Adipocyte (in vitro differentiated cells): ENCODE measurements at regions not wholly inside any gene's neighbourhood (a gene's known extent, or its start where the extent isn't known, plus 50 kb on each side); places are given as distances from the start of the nearest gene placed in this dataset.
A peak's percentile ranks its signal among the peaks of the same experiment; 100 is the strongest.

ENCODE experiments used
- DNase-seq: peaks from one replicate; pipeline ENCODE4 v3.0.0-alpha.2; 2015; ENCODE audit warnings: low read depth
- H3K27me3 ChIP-seq: replicated peaks from 2 replicates; pipeline ENCODE4 v1.7.0; 2013; ENCODE audit warnings: mild to moderate bottlenecking, low read length, moderate library complexity; ENCODE audit not compliant: control insufficient read depth, insufficient read depth
- H3K36me3 ChIP-seq: 2 replicates; pipeline ENCODE4 v1.7.0; 2013; ENCODE audit warnings: low read length, mild to moderate bottlenecking, moderate library complexity; ENCODE audit not compliant: control insufficient read depth, insufficient read depth, severe bottlenecking
- H3K4me1 ChIP-seq: 2 replicates; pipeline ENCODE4 v1.7.0; 2013; ENCODE audit warnings: mild to moderate bottlenecking, low read length, moderate library complexity; ENCODE audit not compliant: control insufficient read depth, insufficient read depth
- H3K4me3 ChIP-seq: 2 replicates; pipeline ENCODE4 v1.7.0; 2013; ENCODE audit warnings: mild to moderate bottlenecking, low read length, moderate library complexity
- H3K9ac ChIP-seq: 2 replicates; pipeline ENCODE4 v1.7.0; 2013; ENCODE audit warnings: mild to moderate bottlenecking, low read length, moderate library complexity
- H3K9me3 ChIP-seq: 2 replicates; pipeline ENCODE4 v1.7.0; 2013; ENCODE audit warnings: mild to moderate bottlenecking, low read length, moderate library complexity; ENCODE audit not compliant: control insufficient read depth

GRCh38 chr12:11573880-11574279 lies 75.6 kb upstream of the ETV6 start:
- Histone ChIP-seq H3K4me3 (no peak overlapping the region), H3K9ac (no peak overlapping the region), H3K9me3 (no peaks in the 10 kb centered on the region), H3K36me3 (no peaks in the 10 kb centered on the region), H3K4me1 (no peaks in the 10 kb centered on the region), H3K27me3 (no peaks in the 10 kb centered on the region)
- no peak for DNase-seq

- no peak overlapping the region for H3K9ac ChIP-seq
- no peaks in the 10 kb centered on the region for H3K27me3 ChIP-seq
- no peaks in the 10 kb centered on the region for H3K9me3 ChIP-seq
- no peak for DNase-seq
- H3K36me3 ChIP-seq: no peaks in the 10 kb centered on the region
- H3K4me3 ChIP-seq: no peak overlapping the region
- H3K4me1 ChIP-seq: peaks cover 17% of the 10 kb centered on the region
Measured at GRCh38 chr12:11576104-11576503, 73.4 kb upstream of the ETV6 start.

GRCh38 chr12:11577658-11578260 lies 71.7 kb upstream of the ETV6 start:
- no peak for DNase-seq
- H3K9ac ChIP-seq: no peak overlapping the region
- peaks cover 17% of the 10 kb centered on the region for H3K4me1 ChIP-seq
- H3K4me3 ChIP-seq: no peak overlapping the region
- H3K27me3 ChIP-seq: no peaks in the 10 kb centered on the region
- H3K9me3 ChIP-seq: no peaks in the 10 kb centered on the region
- no peaks in the 10 kb centered on the region for H3K36me3 ChIP-seq

- no peaks in the 10 kb centered on the region for H3K36me3 ChIP-seq
- H3K4me3 ChIP-seq: no peak overlapping the region
- no peaks in the 10 kb centered on the region for H3K27me3 ChIP-seq
- H3K4me1 ChIP-seq: peaks cover 17% of the 10 kb centered on the region
- no peak for DNase-seq
- H3K9me3 ChIP-seq: no peaks in the 10 kb centered on the region
- no peak overlapping the region for H3K9ac ChIP-seq
Measured at GRCh38 chr12:11578461-11578993, 70.9 kb upstream of the ETV6 start.

- peaks cover 26% of the 10 kb centered on the region for H3K4me1 ChIP-seq
- H3K4me3 ChIP-seq: peak overlapping the region; percentile 45
- peak; percentile 88 for DNase-seq
- H3K9me3 ChIP-seq: no peaks in the 10 kb centered on the region
- H3K36me3 ChIP-seq: no peaks in the 10 kb centered on the region
- H3K27me3 ChIP-seq: no peaks in the 10 kb centered on the region
- no peak overlapping the region for H3K9ac ChIP-seq
Measured at GRCh38 chr12:11580125-11580751, 69.2 kb upstream of the ETV6 start.

- DNase-seq: peak; percentile 93
- Histone ChIP-seq H3K36me3 (no peaks in the 10 kb centered on the region), H3K9ac (no peak overlapping the region), H3K4me3 (no peak overlapping the region), H3K27me3 (no peaks in the 10 kb centered on the region), H3K9me3 (no peaks in the 10 kb centered on the region), H3K4me1 (peaks cover 26% of the 10 kb centered on the region)
Measured at GRCh38 chr12:11581179-11581755, 68.2 kb upstream of the ETV6 start.

GRCh38 chr12:11584221-11584855 lies 65.1 kb upstream of the ETV6 start:
- Histone ChIP-seq H3K27me3 (no peaks in the 10 kb centered on the region), H3K9me3 (no peaks in the 10 kb centered on the region), H3K4me1 (peaks cover 25% of the 10 kb centered on the region), H3K36me3 (no peaks in the 10 kb centered on the region), H3K9ac (no peak overlapping the region), H3K4me3 (no peak overlapping the region)
- peak; percentile 40 for DNase-seq

- no peaks in the 10 kb centered on the region for H3K27me3 ChIP-seq
- no peak for DNase-seq
- H3K4me3 ChIP-seq: no peak overlapping the region
- H3K9me3 ChIP-seq: no peaks in the 10 kb centered on the region
- H3K9ac ChIP-seq: no peak overlapping the region
- H3K36me3 ChIP-seq: no peaks in the 10 kb centered on the region
- H3K4me1 ChIP-seq: no peaks in the 10 kb centered on the region
Measured at GRCh38 chr12:11592484-11592883, 57.0 kb upstream of the ETV6 start.

- Histone ChIP-seq H3K27me3 (no peaks in the 10 kb centered on the region), H3K9me3 (no peaks in the 10 kb centered on the region), H3K9ac (no peak overlapping the region), H3K4me1 (no peaks in the 10 kb centered on the region), H3K36me3 (no peaks in the 10 kb centered on the region), H3K4me3 (no peak overlapping the region)
- no peak for DNase-seq
Measured at GRCh38 chr12:11593013-11593412, 56.5 kb upstream of the ETV6 start.

- no peaks in the 10 kb centered on the region for H3K27me3 ChIP-seq
- H3K36me3 ChIP-seq: no peaks in the 10 kb centered on the region
- no peak for DNase-seq
- no peak overlapping the region for H3K9ac ChIP-seq
- H3K9me3 ChIP-seq: no peaks in the 10 kb centered on the region
- no peak overlapping the region for H3K4me3 ChIP-seq
- H3K4me1 ChIP-seq: no peaks in the 10 kb centered on the region
Measured at GRCh38 chr12:11595080-11595479, 54.4 kb upstream of the ETV6 start.

- Histone ChIP-seq H3K9me3 (no peaks in the 10 kb centered on the region), H3K4me3 (no peak overlapping the region), H3K9ac (no peak overlapping the region), H3K27me3 (no peaks in the 10 kb centered on the region), H3K4me1 (no peaks in the 10 kb centered on the region), H3K36me3 (no peaks in the 10 kb centered on the region)
- DNase-seq: no peak
Measured at GRCh38 chr12:11596141-11596540, 53.3 kb upstream of the ETV6 start.
